NCI-H524 (cell line): ENCODE measurements at regions not wholly inside any gene's neighbourhood (a gene's known extent, or its start where the extent isn't known, plus 50 kb on each side); places are given as distances from the start of the nearest gene placed in this dataset.
"Not testable (repeated sequence)": the region's sequence is repeated elsewhere in the genome, so short reads cannot be mapped to it uniquely, and the experiment has no call there.

ENCODE experiments used
- DNase-seq, 2 experiments: peaks; one replicate each; lab custom pipeline; 2025; lab: John Stamatoyannopoulos, UW

GRCh38 chr5:27969157-27969556, 930.8 kb upstream of the CDH9 start:
- DNase-seq: no peak

- no peak for DNase-seq
Measured at GRCh38 chr5:27963050-27963783, 924.8 kb upstream of the CDH9 start.

- DNase-seq: no peak
Measured at GRCh38 chr5:27962198-27962597, 923.8 kb upstream of the CDH9 start.

GRCh38 chr5:27947088-27947487, 908.7 kb upstream of the CDH9 start:
- peak; percentile 14 to 47 for DNase-seq

GRCh38 chr5:27944471-27944870, 906.1 kb upstream of the CDH9 start:
- DNase-seq: no peak

- no peak for DNase-seq
Measured at GRCh38 chr5:27938989-27939388, 900.6 kb upstream of the CDH9 start.

- no peak for DNase-seq
Measured at GRCh38 chr5:27928060-27928459, 889.7 kb upstream of the CDH9 start.

- DNase-seq: no peak
Measured at GRCh38 chr5:27911216-27911615, 872.8 kb upstream of the CDH9 start.

- no peak for DNase-seq
Measured at GRCh38 chr5:27908341-27908740, 870.0 kb upstream of the CDH9 start.

GRCh38 chr5:27906931-27907601, 868.7 kb upstream of the CDH9 start:
- DNase-seq: no peak

GRCh38 chr5:27906481-27906880, 868.1 kb upstream of the CDH9 start:
- DNase-seq: no peak

GRCh38 chr5:27900761-27901160, 862.4 kb upstream of the CDH9 start:
- DNase-seq: no peak

GRCh38 chr5:27876071-27876470, 837.7 kb upstream of the CDH9 start:
- DNase-seq: no peak

- DNase-seq: no peak
Measured at GRCh38 chr5:27875148-27875547, 836.8 kb upstream of the CDH9 start.

- DNase-seq: no peak
Measured at GRCh38 chr5:27868292-27868691, 829.9 kb upstream of the CDH9 start.

GRCh38 chr5:27855491-27855890, 817.1 kb upstream of the CDH9 start:
- DNase-seq: no peak

GRCh38 chr5:27854243-27854852, 816.0 kb upstream of the CDH9 start:
- DNase-seq: no peak

GRCh38 chr5:27845248-27845647, 806.9 kb upstream of the CDH9 start:
- DNase-seq: no peak

GRCh38 chr5:27836704-27837103, 798.3 kb upstream of the CDH9 start:
- not testable (repeated sequence) for DNase-seq

GRCh38 chr5:27832886-27833285, 794.5 kb upstream of the CDH9 start:
- no peak for DNase-seq

- DNase-seq: no peak
Measured at GRCh38 chr5:27830546-27830945, 792.2 kb upstream of the CDH9 start.

- DNase-seq: no peak
Measured at GRCh38 chr5:27821681-27822080, 783.3 kb upstream of the CDH9 start.

GRCh38 chr5:27818888-27819287, 780.5 kb upstream of the CDH9 start:
- no peak for DNase-seq
